ENCODE measurements at regions not wholly inside any gene's neighbourhood (a gene's known extent, or its start where the extent isn't known, plus 50 kb on each side); places are given as distances from the start of the nearest gene placed in this dataset.

DNA sequence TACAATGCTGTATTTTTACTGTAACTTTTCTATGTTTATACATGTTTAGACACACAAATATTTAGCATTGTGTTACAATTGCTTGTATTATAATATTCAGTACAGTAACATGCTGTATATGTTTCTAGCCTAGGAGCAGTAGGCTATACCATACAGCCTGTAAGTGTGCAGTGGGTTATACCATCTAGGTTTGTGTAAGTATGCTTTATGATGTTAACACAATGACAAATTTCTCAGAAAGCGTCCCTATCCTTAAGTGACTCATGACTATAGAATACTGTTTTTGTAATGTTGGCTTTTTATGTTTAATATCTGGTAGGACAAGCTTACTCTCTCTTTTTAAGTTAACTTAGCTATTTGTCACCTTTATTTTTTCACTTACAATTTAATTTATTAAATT, 127.5 kb upstream of the THRB start:
- Mint-ChIP-seq H3K27me3 (ENCODE audit: unreplicated experiment) (no peaks in the 10 kb centered on the region), H3K4me3 (ENCODE audit: unreplicated experiment) (no peak overlapping the region), H3K9me3 (ENCODE audit: unreplicated experiment) (peaks cover 4% of the 10 kb centered on the region), H3K36me3 (ENCODE audit: unreplicated experiment) (peaks cover 2% of the 10 kb centered on the region), H3K4me1 (ENCODE audit: unreplicated experiment) (peaks cover 22% of the 10 kb centered on the region), H3K27ac (ENCODE audit: unreplicated experiment) (no peak overlapping the region)
- no peak for DNase-seq (ENCODE audit: extremely low spot score, unreplicated experiment)
- TF ChIP-seq CTCF (IDR thresholded peaks at IDR 0.05), result no peak

GRCh38 chr3:24622696-24623225, 128.1 kb upstream of the THRB start:
- Mint-ChIP-seq H3K36me3 (ENCODE audit: unreplicated experiment) (peaks cover 2% of the 10 kb centered on the region), H3K4me3 (ENCODE audit: unreplicated experiment) (no peak overlapping the region), H3K9me3 (ENCODE audit: unreplicated experiment) (peaks cover 4% of the 10 kb centered on the region), H3K27ac (ENCODE audit: unreplicated experiment) (peak overlapping the region; percentile 13), H3K27me3 (ENCODE audit: unreplicated experiment) (no peaks in the 10 kb centered on the region), H3K4me1 (ENCODE audit: unreplicated experiment) (peaks cover 22% of the 10 kb centered on the region)
- TF ChIP-seq CTCF (IDR thresholded peaks at IDR 0.05), result no peak
- DNase-seq (ENCODE audit: extremely low spot score, unreplicated experiment), result no peak

- Mint-ChIP-seq H3K27me3 (ENCODE audit: unreplicated experiment) (no peaks in the 10 kb centered on the region), H3K9me3 (ENCODE audit: unreplicated experiment) (peaks cover 4% of the 10 kb centered on the region), H3K27ac (ENCODE audit: unreplicated experiment) (no peak overlapping the region), H3K36me3 (ENCODE audit: unreplicated experiment) (peaks cover 2% of the 10 kb centered on the region), H3K4me3 (ENCODE audit: unreplicated experiment) (no peak overlapping the region), H3K4me1 (ENCODE audit: unreplicated experiment) (peaks cover 22% of the 10 kb centered on the region)
- no peak for DNase-seq (ENCODE audit: extremely low spot score, unreplicated experiment)
- TF ChIP-seq CTCF (IDR thresholded peaks at IDR 0.05), result no peak
Observed at GRCh38 chr3:24623657-24624056, 129.0 kb upstream of the THRB start.

- no peak for DNase-seq (ENCODE audit: extremely low spot score, unreplicated experiment)
- Mint-ChIP-seq H3K9me3 (ENCODE audit: unreplicated experiment) (peaks cover 4% of the 10 kb centered on the region), H3K4me1 (ENCODE audit: unreplicated experiment) (peaks cover 22% of the 10 kb centered on the region), H3K36me3 (ENCODE audit: unreplicated experiment) (peaks cover 2% of the 10 kb centered on the region), H3K4me3 (ENCODE audit: unreplicated experiment) (no peak overlapping the region), H3K27ac (ENCODE audit: unreplicated experiment) (no peak overlapping the region), H3K27me3 (ENCODE audit: unreplicated experiment) (no peaks in the 10 kb centered on the region)
- no peak for TF ChIP-seq CTCF (IDR thresholded peaks at IDR 0.05)
Observed at GRCh38 chr3:24624938-24625681, 130.5 kb upstream of the THRB start.

GRCh38 chr3:24628523-24629258, 134.0 kb upstream of the THRB start:
- Mint-ChIP-seq H3K27me3 (ENCODE audit: unreplicated experiment) (no peaks in the 10 kb centered on the region), H3K36me3 (ENCODE audit: unreplicated experiment) (peaks cover 2% of the 10 kb centered on the region), H3K9me3 (ENCODE audit: unreplicated experiment) (peaks cover 4% of the 10 kb centered on the region), H3K4me1 (ENCODE audit: unreplicated experiment) (peaks cover 10% of the 10 kb centered on the region), H3K27ac (ENCODE audit: unreplicated experiment) (no peak overlapping the region), H3K4me3 (ENCODE audit: unreplicated experiment) (no peak overlapping the region)
- DNase-seq (ENCODE audit: extremely low spot score, unreplicated experiment), result no peak
- no peak for TF ChIP-seq CTCF (IDR thresholded peaks at IDR 0.05)

Measured in osteocyte (in vitro differentiated cells).